ENCODE measurements at regions not wholly inside any gene's neighbourhood (a gene's known extent, or its start where the extent isn't known, plus 50 kb on each side); places are given as distances from the start of the nearest gene placed in this dataset.

GRCh38 chr2:75994759-75995158, 284.0 kb upstream of the GCFC2 start:
- TF ChIP-seq CTCF (IDR thresholded peaks at IDR 0.05), result no peak
- TF ChIP-seq POLR2A (IDR thresholded peaks at IDR 0.05), result no peak
